ENCODE measurements at regions not wholly inside any gene's neighbourhood (a gene's known extent, or its start where the extent isn't known, plus 50 kb on each side); places are given as distances from the start of the nearest gene placed in this dataset.

- TF ChIP-seq, protein P1, sequence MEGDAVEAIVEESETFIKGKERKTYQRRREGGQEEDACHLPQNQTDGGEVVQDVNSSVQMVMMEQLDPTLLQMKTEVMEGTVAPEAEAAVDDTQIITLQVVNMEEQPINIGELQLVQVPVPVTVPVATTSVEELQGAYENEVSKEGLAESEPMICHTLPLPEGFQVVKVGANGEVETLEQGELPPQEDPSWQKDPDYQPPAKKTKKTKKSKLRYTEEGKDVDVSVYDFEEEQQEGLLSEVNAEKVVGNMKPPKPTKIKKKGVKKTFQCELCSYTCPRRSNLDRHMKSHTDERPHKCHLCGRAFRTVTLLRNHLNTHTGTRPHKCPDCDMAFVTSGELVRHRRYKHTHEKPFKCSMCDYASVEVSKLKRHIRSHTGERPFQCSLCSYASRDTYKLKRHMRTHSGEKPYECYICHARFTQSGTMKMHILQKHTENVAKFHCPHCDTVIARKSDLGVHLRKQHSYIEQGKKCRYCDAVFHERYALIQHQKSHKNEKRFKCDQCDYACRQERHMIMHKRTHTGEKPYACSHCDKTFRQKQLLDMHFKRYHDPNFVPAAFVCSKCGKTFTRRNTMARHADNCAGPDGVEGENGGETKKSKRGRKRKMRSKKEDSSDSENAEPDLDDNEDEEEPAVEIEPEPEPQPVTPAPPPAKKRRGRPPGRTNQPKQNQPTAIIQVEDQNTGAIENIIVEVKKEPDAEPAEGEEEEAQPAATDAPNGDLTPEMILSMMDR (IDR thresholded peaks at IDR 0.05): no peak
- DNase-seq (no peak), ATAC-seq (ENCODE audit: low read depth) (no peak)
These were observed 81.6 kb downstream of the NPY start for GRCh38 chr7:24365606-24366005.

GRCh38 chr7:24366876-24367275, 82.9 kb downstream of the NPY start:
- CTCF ChIA-PET: no interaction called here
- Histone ChIP-seq H3K4me1 (ENCODE audit: control insufficient read depth in 2 of 2, insufficient read depth in 2 of 2, low read length in 2 of 2) (no peaks in the 10 kb centered on the region), H3K9ac (ENCODE audit: low read length) (no peak overlapping the region), H4K20me1 (ENCODE audit: control insufficient read depth, insufficient read depth, low read length, poor library complexity, severe bottlenecking) (no peaks in the 10 kb centered on the region), H3K4me3 (ENCODE audit: control extremely low read depth in 1 of 5, extremely low read depth in 1 of 5, insufficient read depth in 1 of 5, low read depth in 2 of 5, low read length in 4 of 5) (no peak overlapping the region), H3K4me2 (replicated peaks; ENCODE audit: low read depth, low read length, poor library complexity, severe bottlenecking) (no peak overlapping the region), H3K9me3 (ENCODE audit: control extremely low read depth in 1 of 3, control insufficient read depth in 2 of 3, insufficient read depth in 1 of 3, low read length in 2 of 3) (no peaks in the 10 kb centered on the region), H3K36me3 (replicated peaks in 1 of 2; ENCODE audit: control extremely low read depth in 1 of 2, control insufficient read depth in 1 of 2, extremely low read depth in 1 of 2, insufficient read depth in 2 of 2, low read length in 1 of 2) (no peaks in the 10 kb centered on the region), H3K27ac (ENCODE audit: low read length in 2 of 2) (no peak overlapping the region), H2AFZ (ENCODE audit: insufficient read depth, low read depth, low read length, poor library complexity, severe bottlenecking) (no peak overlapping the region), H3K27me3 (replicated peaks in 1 of 4; ENCODE audit: control extremely low read depth in 1 of 4, control insufficient read depth in 3 of 4, insufficient read depth in 4 of 4, low read length in 3 of 4) (no peaks in the 10 kb centered on the region), H3K79me2 (ENCODE audit: control insufficient read depth, insufficient read depth, low read length) (no peaks in the 10 kb centered on the region)
- peaks cover 22% of the 10 kb centered on the region for H3K27me3 Mint-ChIP-seq
- no peak overlapping the region for H3K27ac Mint-ChIP-seq
- no peak overlapping the region for H3K4me3 Mint-ChIP-seq
- no peaks in the 10 kb centered on the region for H3K4me1 Mint-ChIP-seq
- intact Hi-C loops (cut with micrococcal nuclease): no loop called here
- 83% methylated on average over 2 of the region's 4 CpGs for WGBS (ENCODE audit: insufficient coverage)
- ATAC-seq (ENCODE audit: low read depth) (no peak), DNase-seq (no peak)
- no peak for TF ChIP-seq EZH2 (IDR thresholded peaks at IDR 0.05; ENCODE audit: borderline replicate concordance, insufficient read depth, low read depth, low read length, poor library complexity, severe bottlenecking)
- TF ChIP-seq, protein P1 (IDR thresholded peaks at IDR 0.05): no peak
- POLR2A ChIA-PET: no interaction called here
- H3K9me3 Mint-ChIP-seq (ENCODE audit: insufficient read depth): no peaks in the 10 kb centered on the region

More at GRCh38 chr7:24365606-24366005, 81.6 kb downstream of the NPY start:
- ChIA-PET CTCF (no interaction called here), POLR2A (no interaction called here)
- Histone ChIP-seq H4K20me1 (ENCODE audit: control insufficient read depth, insufficient read depth, low read length, poor library complexity, severe bottlenecking) (no peaks in the 10 kb centered on the region), H3K27me3 (replicated peaks in 1 of 4; ENCODE audit: control extremely low read depth in 1 of 4, control insufficient read depth in 3 of 4, insufficient read depth in 4 of 4, low read length in 3 of 4) (no peaks in the 10 kb centered on the region), H2AFZ (ENCODE audit: insufficient read depth, low read depth, low read length, poor library complexity, severe bottlenecking) (no peak overlapping the region), H3K4me3 (ENCODE audit: control extremely low read depth in 1 of 5, extremely low read depth in 1 of 5, insufficient read depth in 1 of 5, low read depth in 2 of 5, low read length in 4 of 5) (no peak overlapping the region), H3K4me1 (ENCODE audit: control insufficient read depth in 2 of 2, insufficient read depth in 2 of 2, low read length in 2 of 2) (no peaks in the 10 kb centered on the region), H3K36me3 (replicated peaks in 1 of 2; ENCODE audit: control extremely low read depth in 1 of 2, control insufficient read depth in 1 of 2, extremely low read depth in 1 of 2, insufficient read depth in 2 of 2, low read length in 1 of 2) (no peaks in the 10 kb centered on the region), H3K4me2 (replicated peaks; ENCODE audit: low read depth, low read length, poor library complexity, severe bottlenecking) (no peak overlapping the region), H3K9me3 (ENCODE audit: control extremely low read depth in 1 of 3, control insufficient read depth in 2 of 3, insufficient read depth in 1 of 3, low read length in 2 of 3) (no peaks in the 10 kb centered on the region), H3K79me2 (ENCODE audit: control insufficient read depth, insufficient read depth, low read length) (no peaks in the 10 kb centered on the region), H3K27ac (ENCODE audit: low read length in 2 of 2) (no peak overlapping the region), H3K9ac (ENCODE audit: low read length) (no peak overlapping the region)
- H3K27ac Mint-ChIP-seq: no peak overlapping the region
- H3K4me3 Mint-ChIP-seq: no peak overlapping the region
- H3K9me3 Mint-ChIP-seq (ENCODE audit: insufficient read depth): no peaks in the 10 kb centered on the region
- peaks cover 17% of the 10 kb centered on the region for H3K27me3 Mint-ChIP-seq
- no peaks in the 10 kb centered on the region for H3K4me1 Mint-ChIP-seq
- intact Hi-C loops (cut with micrococcal nuclease): no loop called here
- no CpG with 5 or more reads among the region's 1 CpG for WGBS (ENCODE audit: insufficient coverage)

Data from B cell (primary cell).